ENCODE measurements at regions not wholly inside any gene's neighbourhood (a gene's known extent, or its start where the extent isn't known, plus 50 kb on each side); places are given as distances from the start of the nearest gene placed in this dataset.

- Histone ChIP-seq H3K4me1 (no peaks in the 10 kb centered on the region), H3K4me3 (no peak overlapping the region), H3K27me3 (no peaks in the 10 kb centered on the region), H3K36me3 (replicated peaks in 1 of 2; ENCODE audit: insufficient read depth in 1 of 2, low read depth in 2 of 2) (no peaks in the 10 kb centered on the region), H3K27ac (no peak overlapping the region), H3K9me3 (no peaks in the 10 kb centered on the region)
- TF ChIP-seq POLR2A (IDR thresholded peaks at IDR 0.05) (no peak), CTCF (IDR thresholded peaks at IDR 0.05) (no peak)
- DNase-seq, result no peak
- intact Hi-C loops (cut with DNase I), result no loop called here
- WGBS, 2 donors, result 92 to 94% methylated on average over 7 of the region's 7 CpGs
- ATAC-seq, result no peak
These were observed 638.5 kb downstream of the COL12A1 start for GRCh38 chr6:74567281-74567922.

DNA sequence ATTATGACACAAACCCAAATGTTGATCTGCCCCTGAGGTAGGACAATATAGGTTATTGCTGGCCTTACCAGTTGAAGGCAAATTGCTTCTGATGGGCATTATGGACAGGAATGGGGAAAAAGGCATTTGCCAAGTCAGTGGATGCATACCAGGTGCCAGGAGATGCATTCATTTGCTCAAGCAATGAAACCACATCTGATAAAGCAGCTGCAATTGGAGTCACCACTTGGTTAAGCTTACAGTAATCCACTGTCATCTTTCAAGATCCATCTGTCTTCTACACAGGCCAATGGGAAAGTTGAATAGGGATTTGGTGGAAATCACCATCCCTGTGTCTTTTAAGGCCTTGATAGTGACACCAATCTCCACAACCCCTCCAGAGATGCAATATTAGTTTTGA, 648.6 kb downstream of the COL12A1 start:
- H3K9me3 ChIP-seq, result no peaks in the 10 kb centered on the region
- intact Hi-C loops (cut with DNase I), result no loop called here
- DNase-seq (no peak), ATAC-seq (no peak)
- H3K4me1 ChIP-seq, result no peaks in the 10 kb centered on the region
- TF ChIP-seq CTCF (IDR thresholded peaks at IDR 0.05), result no peak
- no peak for TF ChIP-seq POLR2A (IDR thresholded peaks at IDR 0.05)
- H3K27ac ChIP-seq, result no peak overlapping the region
- H3K4me3 ChIP-seq, result no peak overlapping the region
- no peaks in the 10 kb centered on the region for H3K27me3 ChIP-seq
- no peaks in the 10 kb centered on the region for H3K36me3 ChIP-seq (replicated peaks in 1 of 2; ENCODE audit: insufficient read depth in 1 of 2, low read depth in 2 of 2)

DNA sequence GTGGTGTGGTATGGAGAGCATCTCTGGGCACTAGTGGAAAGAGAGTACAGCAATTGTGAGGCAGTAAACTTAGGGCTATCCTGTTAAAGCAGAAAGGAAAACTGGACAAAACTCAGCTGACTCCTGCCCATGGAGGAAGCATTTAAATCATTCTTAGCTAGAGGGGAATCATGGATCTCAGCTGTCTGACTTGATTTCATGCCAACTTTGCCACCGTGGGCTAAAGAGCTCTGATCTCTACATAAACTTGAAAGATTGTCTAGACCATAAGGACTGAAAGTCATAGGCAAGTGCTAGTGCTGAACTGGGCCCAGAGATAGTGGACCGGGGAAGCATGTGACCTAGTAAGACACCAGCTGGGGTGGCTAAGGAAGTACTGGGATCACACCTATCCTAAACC, 651.8 kb downstream of the COL12A1 start:
- no peak for DNase-seq
- TF ChIP-seq POLR2A (IDR thresholded peaks at IDR 0.05) (no peak), CTCF (IDR thresholded peaks at IDR 0.05) (no peak)

GRCh38 chr6:74551896-74552295, 654.0 kb downstream of the COL12A1 start:
- no peak for DNase-seq
- Histone ChIP-seq H3K27me3 (no peaks in the 10 kb centered on the region), H3K27ac (no peak overlapping the region), H3K9me3 (no peaks in the 10 kb centered on the region), H3K4me3 (no peak overlapping the region), H3K36me3 (replicated peaks in 1 of 2; ENCODE audit: insufficient read depth in 1 of 2, low read depth in 2 of 2) (no peaks in the 10 kb centered on the region), H3K4me1 (no peaks in the 10 kb centered on the region)
- TF ChIP-seq CTCF (IDR thresholded peaks at IDR 0.05) (no peak), POLR2A (IDR thresholded peaks at IDR 0.05) (no peak)
- intact Hi-C loops (cut with DNase I), result no loop called here
- no peak for ATAC-seq

More for the DNA sequence above, 651.8 kb downstream of the COL12A1 start:
- no peak for ATAC-seq
- H3K27me3 ChIP-seq, result no peaks in the 10 kb centered on the region
- H3K9me3 ChIP-seq, result no peaks in the 10 kb centered on the region
- no peak overlapping the region for H3K27ac ChIP-seq
- WGBS, 2 donors, result 74 to 86% methylated on average over 2 of the region's 2 CpGs
- H3K36me3 ChIP-seq (replicated peaks in 1 of 2; ENCODE audit: insufficient read depth in 1 of 2, low read depth in 2 of 2), result no peaks in the 10 kb centered on the region
- no peaks in the 10 kb centered on the region for H3K4me1 ChIP-seq
- intact Hi-C loops (cut with DNase I), result no loop called here
- H3K4me3 ChIP-seq, result no peak overlapping the region

GRCh38 chr6:74550821-74551220, 655.0 kb downstream of the COL12A1 start:
- Histone ChIP-seq H3K4me3 (no peak overlapping the region), H3K36me3 (replicated peaks in 1 of 2; ENCODE audit: insufficient read depth in 1 of 2, low read depth in 2 of 2) (no peaks in the 10 kb centered on the region), H3K27me3 (no peaks in the 10 kb centered on the region), H3K4me1 (no peaks in the 10 kb centered on the region), H3K27ac (no peak overlapping the region), H3K9me3 (no peaks in the 10 kb centered on the region)
- intact Hi-C loops (cut with DNase I), result no loop called here
- ATAC-seq (no peak), DNase-seq (no peak)
- WGBS, 2 donors, result 87 to 91% methylated on average over 6 of the region's 6 CpGs
- TF ChIP-seq CTCF (IDR thresholded peaks at IDR 0.05) (no peak), POLR2A (IDR thresholded peaks at IDR 0.05) (no peak)
